Fibroblast of pulmonary artery (primary cell): ENCODE measurements at regions not wholly inside any gene's neighbourhood (a gene's known extent, or its start where the extent isn't known, plus 50 kb on each side); places are given as distances from the start of the nearest gene placed in this dataset.

Experiments used
- DNase-seq: peaks from one replicate; pipeline ENCODE4 v3.0.0-alpha.2; 2010; ENCODE audit warnings: low read depth
- H3K4me3 ChIP-seq: replicated peaks from 2 replicates; pipeline ENCODE4 v1.5.1; 2011; ENCODE audit warnings: low read depth, mild to moderate bottlenecking, control low read depth, low read length, moderate library complexity
- TF ChIP-seq, protein P1 (sequence below): IDR thresholded peaks from 2 replicates; pipeline ENCODE4 v1.5.1; 2011; ENCODE audit warnings: mild to moderate bottlenecking, control low read depth, low read length, inconsistent platforms; ENCODE audit errors: missing control alignments

DNA sequence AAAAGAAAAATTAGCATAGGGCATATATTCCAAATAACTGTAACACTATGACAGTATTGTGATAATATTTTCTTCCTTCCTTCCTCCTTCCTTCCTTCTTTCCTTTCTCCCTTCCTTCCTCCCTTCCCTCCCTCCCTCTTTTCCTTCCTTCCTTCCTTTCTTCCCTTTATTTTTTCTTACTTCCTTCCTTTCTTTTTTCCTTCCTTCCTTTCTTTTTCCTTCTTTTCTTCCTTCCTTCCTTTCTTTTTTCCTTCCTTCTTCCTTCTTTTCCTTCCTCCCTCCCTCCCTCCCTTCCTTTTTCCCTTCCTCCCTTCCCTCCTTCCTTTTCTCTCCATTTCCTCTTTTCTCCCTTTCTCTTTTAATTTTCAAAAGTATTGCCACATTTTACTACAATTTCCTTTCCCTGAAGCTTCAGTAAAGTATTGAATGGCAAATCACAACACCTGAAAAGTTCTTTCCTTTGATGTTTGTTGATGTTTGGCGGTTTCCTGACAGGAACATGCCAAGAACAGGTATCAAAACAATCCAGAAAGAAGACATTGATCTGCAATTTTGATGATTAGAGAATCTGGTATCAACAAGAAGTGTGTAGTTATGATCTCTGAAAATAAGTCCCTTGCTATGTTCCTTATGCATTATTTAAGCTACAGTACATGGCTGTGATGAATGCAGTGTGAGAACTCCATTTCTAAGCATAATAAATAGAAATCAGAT lies 253.1 kb upstream of the EDIL3 start:
- DNase-seq, result no peak
- H3K4me3 ChIP-seq, result no peak overlapping the region
- TF ChIP-seq, protein P1, sequence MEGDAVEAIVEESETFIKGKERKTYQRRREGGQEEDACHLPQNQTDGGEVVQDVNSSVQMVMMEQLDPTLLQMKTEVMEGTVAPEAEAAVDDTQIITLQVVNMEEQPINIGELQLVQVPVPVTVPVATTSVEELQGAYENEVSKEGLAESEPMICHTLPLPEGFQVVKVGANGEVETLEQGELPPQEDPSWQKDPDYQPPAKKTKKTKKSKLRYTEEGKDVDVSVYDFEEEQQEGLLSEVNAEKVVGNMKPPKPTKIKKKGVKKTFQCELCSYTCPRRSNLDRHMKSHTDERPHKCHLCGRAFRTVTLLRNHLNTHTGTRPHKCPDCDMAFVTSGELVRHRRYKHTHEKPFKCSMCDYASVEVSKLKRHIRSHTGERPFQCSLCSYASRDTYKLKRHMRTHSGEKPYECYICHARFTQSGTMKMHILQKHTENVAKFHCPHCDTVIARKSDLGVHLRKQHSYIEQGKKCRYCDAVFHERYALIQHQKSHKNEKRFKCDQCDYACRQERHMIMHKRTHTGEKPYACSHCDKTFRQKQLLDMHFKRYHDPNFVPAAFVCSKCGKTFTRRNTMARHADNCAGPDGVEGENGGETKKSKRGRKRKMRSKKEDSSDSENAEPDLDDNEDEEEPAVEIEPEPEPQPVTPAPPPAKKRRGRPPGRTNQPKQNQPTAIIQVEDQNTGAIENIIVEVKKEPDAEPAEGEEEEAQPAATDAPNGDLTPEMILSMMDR, result no peak

DNA sequence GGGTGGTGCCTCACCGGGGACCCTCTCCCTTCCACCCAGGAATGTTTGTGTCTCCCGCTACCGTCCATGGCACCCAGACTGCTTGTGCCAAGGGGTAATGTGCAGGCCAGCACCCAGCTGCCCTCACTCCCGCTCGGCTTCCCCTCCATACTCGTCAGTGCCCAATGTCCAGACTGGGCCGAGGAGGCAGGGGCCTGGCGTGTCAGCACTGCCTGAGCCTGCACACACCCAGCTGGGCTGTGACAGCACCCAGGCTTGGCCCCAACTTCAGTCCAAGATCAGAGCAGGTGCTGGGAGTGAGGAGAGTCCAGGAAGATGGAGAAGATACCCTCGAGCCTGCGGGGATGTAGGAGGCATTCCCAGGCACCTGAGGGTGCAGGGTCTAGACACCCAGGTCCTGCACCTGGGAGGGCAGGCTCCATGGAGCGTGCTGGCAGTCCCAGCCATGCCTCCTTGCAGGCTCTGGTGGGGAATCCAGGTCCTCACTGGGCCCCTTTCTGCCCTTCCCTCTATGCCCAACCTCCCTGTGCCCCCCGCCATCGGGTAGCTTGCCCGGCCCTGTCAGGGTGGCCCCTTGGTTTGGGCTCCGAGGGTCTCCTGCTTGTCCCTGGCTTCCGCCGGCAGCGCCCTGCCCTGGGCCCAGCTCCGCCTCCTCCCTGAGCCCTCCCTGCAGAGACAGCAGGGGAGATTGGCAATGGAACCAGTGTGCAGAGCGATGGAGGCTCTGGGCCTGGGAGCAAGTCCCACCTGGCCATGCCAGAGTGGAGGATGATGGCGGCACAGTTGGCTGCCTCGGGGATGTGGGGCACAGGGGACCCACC lies 250.8 kb upstream of the EDIL3 start:
- TF ChIP-seq, protein P1, result no peak
- no peak overlapping the region for H3K4me3 ChIP-seq
- DNase-seq, result no peak

DNA sequence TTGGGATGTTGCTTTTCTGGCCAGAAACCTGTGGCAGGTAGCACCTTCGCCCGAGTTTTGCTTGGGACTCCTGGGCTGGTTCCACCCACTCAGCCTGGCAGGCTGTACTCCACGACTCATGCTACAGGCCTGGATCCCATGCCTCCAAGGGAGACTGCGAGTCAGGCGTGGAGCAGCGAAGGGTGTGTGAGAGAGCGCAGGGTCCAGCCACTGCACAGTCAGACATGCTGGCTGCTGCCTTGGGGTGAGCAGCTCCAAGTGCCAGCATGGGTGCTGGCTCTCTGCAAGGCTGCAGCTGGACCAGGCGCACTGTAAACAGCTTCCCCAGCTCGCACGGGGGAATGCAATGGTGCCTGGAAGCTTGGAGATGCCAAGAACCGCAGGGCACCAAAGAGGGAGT lies 249.6 kb upstream of the EDIL3 start:
- TF ChIP-seq, protein P1, result no peak
- no peak overlapping the region for H3K4me3 ChIP-seq
- DNase-seq, result no peak

DNA sequence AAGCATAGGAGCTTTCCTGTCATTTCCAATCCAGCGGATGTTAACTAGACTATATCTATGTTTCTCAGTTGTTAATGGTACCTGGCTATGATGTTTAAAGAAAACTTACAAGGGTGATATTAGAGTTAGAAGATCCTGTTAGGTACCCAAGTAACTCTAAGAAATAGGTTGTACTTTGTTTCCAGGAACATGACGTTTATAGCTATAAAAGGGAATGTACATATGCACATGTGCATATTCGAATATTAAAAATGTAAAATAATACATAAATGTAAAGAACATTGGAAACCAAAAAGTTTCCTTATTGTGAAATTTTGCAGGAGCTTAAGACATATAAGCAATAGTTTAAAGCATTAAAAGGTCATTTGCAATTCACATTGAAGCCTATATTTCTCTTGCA lies 247.7 kb upstream of the EDIL3 start:
- TF ChIP-seq, protein P1, result no peak
- H3K4me3 ChIP-seq, result no peak overlapping the region
- no peak for DNase-seq

DNA sequence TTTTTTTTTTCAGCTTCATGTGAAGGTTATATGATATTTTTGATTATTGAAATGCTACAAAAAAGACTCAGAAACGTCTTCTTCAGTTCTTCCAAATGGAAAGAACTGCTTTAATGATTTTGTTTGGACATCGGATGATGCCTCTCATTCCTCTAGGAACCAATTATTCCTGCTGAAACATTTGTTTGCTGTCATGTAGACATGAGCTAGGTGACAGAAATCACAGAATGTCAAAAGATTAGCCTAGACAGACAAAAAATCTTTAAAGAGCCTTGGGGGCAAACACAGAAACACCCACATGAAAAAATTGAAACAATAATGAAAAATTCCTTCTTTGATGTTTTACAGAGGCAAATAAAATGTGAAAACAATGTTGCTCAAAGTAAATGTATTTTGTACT lies 244.2 kb upstream of the EDIL3 start:
- no peak overlapping the region for H3K4me3 ChIP-seq
- TF ChIP-seq, protein P1, result no peak
- no peak for DNase-seq

DNA sequence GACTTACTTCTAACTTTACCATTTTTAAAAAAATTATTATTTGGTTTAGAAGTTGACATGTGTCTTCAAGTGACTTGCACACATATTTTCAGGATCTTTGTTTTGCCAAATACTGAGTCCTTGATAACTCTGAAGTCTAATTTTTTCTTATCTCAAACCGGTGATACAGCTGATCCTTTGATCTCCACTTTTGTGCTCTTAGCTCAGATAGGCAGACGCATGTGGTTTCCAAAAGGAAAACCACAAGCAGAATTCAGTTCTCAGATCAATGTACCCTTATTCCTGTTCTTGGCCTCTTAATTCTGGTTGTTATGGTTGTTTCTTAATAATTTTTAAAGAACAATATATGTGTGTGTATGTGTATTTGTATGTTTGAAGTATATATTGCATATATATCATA lies 238.3 kb upstream of the EDIL3 start:
- DNase-seq, result no peak
- no peak overlapping the region for H3K4me3 ChIP-seq
- TF ChIP-seq, protein P1, result no peak

DNA sequence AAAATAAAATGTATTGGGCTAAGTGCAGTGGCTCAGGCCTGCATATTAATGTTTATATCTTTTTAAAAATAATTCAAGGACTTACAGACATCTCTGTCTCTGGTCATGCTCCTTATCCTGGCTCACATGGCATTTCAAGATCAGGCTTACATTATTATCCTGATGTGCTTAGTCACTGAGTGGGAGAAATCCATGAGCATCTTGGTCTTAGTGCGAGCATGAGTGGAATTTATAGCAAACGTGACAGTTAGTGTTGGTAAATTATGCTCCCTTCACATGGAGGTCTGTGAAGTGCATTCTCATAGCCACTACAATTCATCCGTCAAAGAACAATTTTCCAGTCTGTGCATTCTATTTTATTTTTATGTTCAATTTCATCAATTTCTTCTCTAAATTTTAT lies 237.8 kb upstream of the EDIL3 start:
- no peak overlapping the region for H3K4me3 ChIP-seq
- TF ChIP-seq, protein P1, result no peak
- DNase-seq, result no peak
